Femur (tissue), 1 donor: ENCODE measurements at regions not wholly inside any gene's neighbourhood (a gene's known extent, or its start where the extent isn't known, plus 50 kb on each side); places are given as distances from the start of the nearest gene placed in this dataset.
A peak's percentile ranks its signal among the peaks of the same experiment; 100 is the strongest.

Source experiments
- DNase-seq: peaks from one replicate; pipeline ENCODE4 v3.0.0-alpha.2; 2017

GRCh38 chr3:157700405-157700804 is 197.2 kb upstream of the VEPH1 start:
- DNase-seq, result no peak

GRCh38 chr3:157695586-157695985 is 192.4 kb upstream of the VEPH1 start:
- DNase-seq, result no peak

GRCh38 chr3:157695103-157695502 is 191.9 kb upstream of the VEPH1 start:
- DNase-seq, result no peak

DNA sequence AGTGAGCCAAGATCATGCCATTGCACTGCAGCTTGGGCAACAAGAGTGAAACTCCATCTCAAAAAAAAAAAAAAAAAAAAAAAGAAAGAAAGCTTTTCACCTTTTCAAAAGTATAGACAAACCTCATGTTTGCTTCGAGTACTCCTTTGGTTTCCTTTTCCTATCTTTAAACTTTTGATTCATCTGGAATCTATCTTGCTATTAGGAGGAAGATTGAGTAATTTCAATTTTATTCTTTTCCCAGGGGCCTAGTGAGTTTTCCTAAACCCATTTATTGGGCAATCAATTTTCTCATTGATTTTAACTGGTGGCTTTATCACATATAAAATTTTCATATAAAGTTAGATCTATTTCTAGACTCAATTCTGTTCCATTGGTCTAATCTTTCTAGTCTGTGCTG is 190.5 kb upstream of the VEPH1 start:
- no peak for DNase-seq

- DNase-seq, result no peak
Observed at GRCh38 chr3:157692468-157692867, 189.3 kb upstream of the VEPH1 start.

- DNase-seq, result no peak
Observed at GRCh38 chr3:157683668-157684067, 180.5 kb upstream of the VEPH1 start.

DNA sequence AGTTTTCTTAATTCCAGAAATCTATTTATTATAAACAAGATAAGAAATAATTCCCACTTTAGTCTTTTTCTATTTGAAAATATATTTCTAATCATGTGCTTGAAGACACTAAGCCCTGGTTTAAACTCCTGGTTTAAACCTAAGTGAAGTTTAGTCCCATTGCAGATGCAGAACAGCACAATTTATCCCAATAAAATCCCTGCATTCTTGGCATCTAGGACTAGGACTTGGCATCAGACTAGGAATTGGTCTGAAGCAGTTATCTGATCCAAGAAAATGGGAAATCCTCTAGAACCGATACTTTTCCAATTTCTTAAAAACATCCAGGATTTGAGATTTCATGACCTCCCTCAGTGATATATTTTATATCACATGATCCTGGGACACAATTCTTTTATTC is 168.8 kb upstream of the VEPH1 start:
- DNase-seq, result no peak

DNA sequence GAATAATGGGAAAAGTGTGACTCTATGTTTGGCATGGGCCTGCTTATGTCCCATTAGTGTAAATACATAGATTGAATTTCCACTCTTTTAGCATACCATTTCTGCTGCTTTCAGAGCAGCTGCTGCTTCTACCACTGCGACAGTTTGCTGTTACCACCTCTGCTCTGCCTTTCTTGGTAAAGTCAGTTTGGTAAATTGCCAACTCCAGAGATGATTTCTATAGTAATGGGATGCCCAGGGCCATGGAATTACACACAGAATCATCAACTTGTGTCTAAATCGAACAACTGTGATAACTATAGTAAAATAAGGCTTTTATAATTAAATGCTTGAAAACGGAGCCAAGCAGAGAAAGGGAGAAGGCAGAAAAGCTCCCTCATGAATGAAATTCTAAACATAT is 168.4 kb upstream of the VEPH1 start:
- no peak for DNase-seq

DNA sequence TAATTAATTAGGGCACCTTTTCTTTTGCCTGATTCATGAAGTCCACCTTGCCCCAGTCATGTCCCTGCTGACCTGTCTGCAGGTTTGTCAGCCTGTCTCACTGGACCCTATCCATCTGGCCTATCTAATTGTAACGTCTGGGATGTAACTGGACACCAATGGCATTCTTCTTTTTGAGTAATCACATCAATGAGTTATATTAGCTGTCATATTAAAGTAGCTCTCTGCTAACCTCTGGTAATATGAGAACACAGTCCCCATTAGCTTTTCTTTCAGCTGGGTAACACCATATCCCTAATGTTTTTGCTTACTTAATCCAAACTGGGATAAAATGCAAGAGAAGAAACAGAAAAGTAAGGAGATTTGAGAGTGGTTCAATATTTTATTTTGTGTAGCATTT is 166.2 kb upstream of the VEPH1 start:
- no peak for DNase-seq

DNA sequence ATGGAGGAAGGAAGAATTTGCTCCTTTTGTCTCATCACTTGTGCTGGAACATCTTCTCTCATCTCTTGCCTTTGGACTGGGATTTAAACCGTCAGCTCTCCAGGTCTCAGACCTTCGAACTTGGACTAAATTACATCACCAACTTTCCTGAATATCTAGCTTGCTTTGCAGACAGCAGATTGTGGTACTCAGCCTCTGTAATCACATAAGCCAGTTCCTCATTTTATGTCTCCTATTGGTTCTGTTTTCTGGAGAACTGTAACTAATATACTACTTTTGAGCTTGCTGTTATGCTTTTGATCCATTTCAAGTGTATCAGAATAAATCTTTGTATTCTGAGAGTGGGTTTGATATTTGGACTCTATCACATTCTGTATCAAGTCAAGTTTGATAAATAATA is 164.3 kb upstream of the VEPH1 start:
- no peak for DNase-seq

GRCh38 chr3:157662171-157662570 is 159.0 kb upstream of the VEPH1 start:
- DNase-seq, result no peak

DNA sequence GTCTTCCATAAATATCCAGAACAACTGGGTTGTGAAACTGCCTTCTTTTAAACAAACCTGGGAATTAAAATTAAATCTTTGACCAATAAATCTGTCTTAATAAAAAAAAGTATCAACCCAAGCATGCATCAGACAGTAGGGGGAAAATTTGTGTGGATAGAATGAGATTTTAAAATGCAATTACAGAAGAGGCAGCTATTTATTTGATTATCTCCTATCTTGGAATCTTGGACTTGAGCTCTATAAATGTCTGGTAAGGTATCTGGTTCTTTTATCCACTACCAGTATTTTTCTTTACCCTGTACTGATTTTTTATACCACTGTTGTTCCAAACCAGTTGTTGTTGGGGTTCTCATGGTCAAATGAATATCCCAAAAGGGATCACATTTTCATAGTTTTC is 157.6 kb upstream of the VEPH1 start:
- DNase-seq, result no peak

- peak; percentile 49 for DNase-seq
Observed at GRCh38 chr3:157652366-157652765, 149.2 kb upstream of the VEPH1 start.

GRCh38 chr3:157650699-157651098 is 147.5 kb upstream of the VEPH1 start:
- no peak for DNase-seq

- DNase-seq, result no peak
Observed at GRCh38 chr3:157650172-157650571, 147.0 kb upstream of the VEPH1 start.

DNA sequence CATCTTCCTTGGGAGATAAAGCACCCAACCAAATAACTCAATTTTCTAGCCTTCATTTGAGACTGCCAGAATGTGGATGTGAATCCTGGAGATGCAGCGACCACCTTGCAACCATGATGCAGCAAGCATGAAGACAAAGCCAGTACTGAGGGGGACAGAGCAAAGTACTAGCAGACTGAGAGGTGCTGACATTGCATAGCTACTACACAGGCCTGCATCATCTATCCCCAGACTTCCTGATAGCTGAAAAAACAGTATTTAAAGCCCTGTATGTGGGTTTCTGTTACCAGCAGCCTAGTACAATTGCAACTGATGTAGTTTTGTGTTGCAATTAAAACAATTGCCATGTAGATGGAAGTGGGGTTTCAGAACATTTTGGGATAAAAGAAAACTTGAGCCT is 146.3 kb upstream of the VEPH1 start:
- DNase-seq, result no peak

GRCh38 chr3:157647820-157648219 is 144.6 kb upstream of the VEPH1 start:
- DNase-seq, result no peak

GRCh38 chr3:157639756-157640426 is 136.7 kb upstream of the VEPH1 start:
- DNase-seq, result no peak

DNA sequence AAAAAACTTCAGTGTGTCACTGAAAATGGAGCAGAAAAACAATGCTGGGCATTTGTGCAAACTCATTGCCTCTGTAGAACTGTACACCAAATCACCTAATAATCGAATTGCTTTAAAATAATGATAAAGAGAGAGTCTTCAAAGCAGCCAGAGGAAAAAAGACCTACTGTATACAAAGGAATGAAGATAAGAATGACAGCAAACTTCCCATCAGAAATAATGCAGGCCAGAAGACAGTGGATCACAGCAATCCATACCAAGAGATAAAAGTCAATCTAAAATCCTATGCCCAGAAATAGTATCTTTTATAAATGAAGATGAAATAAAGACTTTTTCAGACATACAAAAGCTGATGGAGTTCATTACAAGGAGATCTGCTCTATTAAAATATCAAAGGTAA is 134.7 kb upstream of the VEPH1 start:
- no peak for DNase-seq

GRCh38 chr3:157633241-157633640 is 130.0 kb upstream of the VEPH1 start:
- DNase-seq, result no peak

- DNase-seq, result no peak
Observed at GRCh38 chr3:157632075-157632474, 128.9 kb upstream of the VEPH1 start.

- DNase-seq, result no peak
Observed at GRCh38 chr3:157631478-157631877, 128.3 kb upstream of the VEPH1 start.

DNA sequence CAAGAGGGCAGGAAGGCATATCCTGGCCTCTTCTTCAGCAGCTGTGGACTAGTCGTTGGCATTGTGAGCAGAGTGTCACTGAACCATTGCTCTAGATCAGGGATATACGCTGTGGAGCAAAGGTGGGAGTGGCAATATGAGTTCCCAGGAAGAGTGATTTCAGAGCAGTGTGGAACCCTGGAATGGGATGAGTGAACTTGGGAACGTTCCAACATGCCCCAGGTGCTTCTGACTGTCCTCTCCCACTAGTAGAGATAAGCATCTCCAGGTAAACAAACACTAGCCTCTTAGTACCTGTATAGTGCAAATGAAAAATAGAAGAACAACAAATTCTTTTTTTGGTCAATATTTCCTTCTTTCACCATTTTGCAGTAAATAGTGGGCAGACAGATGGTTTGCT is 123.6 kb upstream of the VEPH1 start:
- DNase-seq, result no peak

DNA sequence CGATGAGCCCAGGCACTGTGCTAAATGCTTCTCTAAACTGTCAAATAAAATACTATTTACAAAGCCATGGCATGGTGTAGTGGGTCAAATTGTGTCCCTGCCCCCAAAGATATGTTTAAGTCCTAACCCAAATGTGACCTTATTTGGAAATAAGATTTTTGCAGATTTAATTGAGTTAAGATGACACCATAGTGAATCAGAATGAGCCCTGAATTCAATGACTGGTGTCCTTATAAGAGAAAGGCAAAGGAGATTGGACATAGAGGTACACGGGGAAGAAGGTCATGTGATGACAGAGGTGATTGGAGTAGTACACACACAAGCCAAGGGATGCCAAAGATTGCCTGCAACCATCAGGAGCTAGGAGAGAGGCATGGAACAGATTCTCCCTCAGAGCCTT is 121.6 kb upstream of the VEPH1 start:
- no peak for DNase-seq

DNA sequence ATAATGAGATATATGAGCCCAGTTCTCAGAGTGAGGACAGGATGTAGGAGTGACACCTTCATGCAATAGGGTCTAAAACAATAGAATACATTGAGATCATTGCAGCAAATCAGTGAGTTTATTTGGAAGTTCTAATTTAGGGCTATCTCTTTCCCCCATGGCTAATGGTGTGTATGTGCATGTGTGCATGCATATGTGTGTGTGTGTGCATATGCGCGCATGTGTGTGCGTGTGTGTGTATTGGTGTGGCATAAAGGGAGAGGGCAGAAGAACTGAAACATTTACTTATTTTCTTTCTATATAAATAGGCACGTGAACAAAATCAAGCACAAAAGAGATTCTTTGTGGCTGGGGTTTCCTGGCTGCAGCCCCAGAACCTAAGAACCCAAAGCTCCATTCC is 115.7 kb upstream of the VEPH1 start:
- no peak for DNase-seq
